ENCODE measurements at regions not wholly inside any gene's neighbourhood (a gene's known extent, or its start where the extent isn't known, plus 50 kb on each side); places are given as distances from the start of the nearest gene placed in this dataset.

GRCh38 chr10:45534572-45534971, 138.0 kb downstream of the ZFAND4 start:
- Mint-ChIP-seq H3K4me1 (ENCODE audit: low read depth, unreplicated experiment) (no peaks in the 10 kb centered on the region), H3K4me3 (ENCODE audit: unreplicated experiment) (no peak overlapping the region), H3K27me3 (ENCODE audit: insufficient read depth, unreplicated experiment) (no peaks in the 10 kb centered on the region), H3K27ac (ENCODE audit: unreplicated experiment) (no peak overlapping the region), H3K36me3 (ENCODE audit: insufficient read depth, unreplicated experiment) (no peaks in the 10 kb centered on the region), H3K9me3 (ENCODE audit: unreplicated experiment) (no peaks in the 10 kb centered on the region)
- no peak overlapping the region for H3K4me3 ChIP-seq (ENCODE audit: low read depth, low read length)
- no peak for DNase-seq
- intact Hi-C loops (cut with micrococcal nuclease; ENCODE audit: unreplicated experiment) = no loop called here
- BruUV-seq (replicated peaks) = no TSS peak
- no peaks in the 10 kb centered on the region for H3K4me1 ChIP-seq
- CTCF ChIA-PET = no interaction called here
- no peaks in the 10 kb centered on the region for H3K9me3 ChIP-seq
- no peaks in the 10 kb centered on the region for H3K27me3 ChIP-seq (replicated peaks; ENCODE audit: control insufficient read depth, insufficient read depth, low read length)
- TF ChIP-seq CTCF (IDR thresholded peaks at IDR 0.05; ENCODE audit: insufficient read depth in 1 of 2, low read depth in 1 of 2, low read length in 1 of 2, severe bottlenecking in 1 of 2, unreplicated experiment in 1 of 2) = no peak
- H3K36me3 ChIP-seq (ENCODE audit: control insufficient read depth, insufficient read depth, low read length) = no peaks in the 10 kb centered on the region
- POLR2A ChIA-PET = no interaction called here

- no peak overlapping the region for H3K4me3 Mint-ChIP-seq (ENCODE audit: unreplicated experiment)
- BruUV-seq (replicated peaks) = no TSS peak
- H3K9me3 Mint-ChIP-seq (ENCODE audit: unreplicated experiment) = no peaks in the 10 kb centered on the region
- no peaks in the 10 kb centered on the region for H3K36me3 Mint-ChIP-seq (ENCODE audit: insufficient read depth, unreplicated experiment)
- H3K36me3 ChIP-seq (ENCODE audit: control insufficient read depth, insufficient read depth, low read length) = no peaks in the 10 kb centered on the region
- H3K27me3 Mint-ChIP-seq (ENCODE audit: insufficient read depth, unreplicated experiment) = peaks cover 6% of the 10 kb centered on the region
- DNase-seq = no peak
- H3K4me1 Mint-ChIP-seq (ENCODE audit: low read depth, unreplicated experiment) = no peaks in the 10 kb centered on the region
- TF ChIP-seq CTCF (IDR thresholded peaks at IDR 0.05; ENCODE audit: insufficient read depth in 1 of 2, low read depth in 1 of 2, low read length in 1 of 2, severe bottlenecking in 1 of 2, unreplicated experiment in 1 of 2) = no peak
- H3K4me3 ChIP-seq (ENCODE audit: low read depth, low read length) = no peak overlapping the region
- H3K27ac Mint-ChIP-seq (ENCODE audit: unreplicated experiment) = no peak overlapping the region
- ChIA-PET CTCF (no interaction called here), POLR2A (no interaction called here)
- no peaks in the 10 kb centered on the region for H3K9me3 ChIP-seq
- no peaks in the 10 kb centered on the region for H3K27me3 ChIP-seq (replicated peaks; ENCODE audit: control insufficient read depth, insufficient read depth, low read length)
- intact Hi-C loops (cut with micrococcal nuclease; ENCODE audit: unreplicated experiment) = no loop called here
- H3K4me1 ChIP-seq = no peaks in the 10 kb centered on the region
Measured at GRCh38 chr10:45532480-45532879, 140.1 kb downstream of the ZFAND4 start.

- BruUV-seq (replicated peaks) = no TSS peak
- H3K27ac Mint-ChIP-seq (ENCODE audit: unreplicated experiment) = no peak overlapping the region
- ChIA-PET CTCF (no interaction called here), POLR2A (no interaction called here)
- no peaks in the 10 kb centered on the region for H3K9me3 Mint-ChIP-seq (ENCODE audit: unreplicated experiment)
- no peak for DNase-seq
- intact Hi-C loops (cut with micrococcal nuclease; ENCODE audit: unreplicated experiment) = no loop called here
- no peaks in the 10 kb centered on the region for H3K36me3 Mint-ChIP-seq (ENCODE audit: insufficient read depth, unreplicated experiment)
- Histone ChIP-seq H3K4me3 (ENCODE audit: low read depth, low read length) (no peak overlapping the region), H3K4me1 (no peaks in the 10 kb centered on the region), H3K9me3 (no peaks in the 10 kb centered on the region), H3K36me3 (ENCODE audit: control insufficient read depth, insufficient read depth, low read length) (no peaks in the 10 kb centered on the region), H3K27me3 (replicated peaks; ENCODE audit: control insufficient read depth, insufficient read depth, low read length) (no peaks in the 10 kb centered on the region)
- H3K4me1 Mint-ChIP-seq (ENCODE audit: low read depth, unreplicated experiment) = no peaks in the 10 kb centered on the region
- no peak for TF ChIP-seq CTCF (IDR thresholded peaks at IDR 0.05; ENCODE audit: insufficient read depth in 1 of 2, low read depth in 1 of 2, low read length in 1 of 2, severe bottlenecking in 1 of 2, unreplicated experiment in 1 of 2)
- no peak overlapping the region for H3K4me3 Mint-ChIP-seq (ENCODE audit: unreplicated experiment)
- peaks cover 21% of the 10 kb centered on the region for H3K27me3 Mint-ChIP-seq (ENCODE audit: insufficient read depth, unreplicated experiment)
Measured at GRCh38 chr10:45526309-45526905, 146.2 kb downstream of the ZFAND4 start.

All from Caco-2 (cell line).